Panc1 (cell line): ENCODE measurements at regions not wholly inside any gene's neighbourhood (a gene's known extent, or its start where the extent isn't known, plus 50 kb on each side); places are given as distances from the start of the nearest gene placed in this dataset.

Experiments
- ATAC-seq: fragments of 200-7000 bp; cut with Tn5 transposase; 2 replicates; pipeline ENCODE4 v1.9.1; 2020; ENCODE audit warnings: mild to moderate bottlenecking, moderate library complexity
- BruUV-seq: library from RNA; stranded (reverse); fragments of 400-500 nt; replicated peaks from 2 replicates; lab custom pipeline; 2021; lab: Mats Ljungman, UMichigan
- CTCF ChIA-PET: fragments of 300-600 bp; sonication (Branson Sonifier 250); formaldehyde crosslinking; loops from one replicate; lab custom pipeline; 2022; ENCODE audit warnings: antibody characterized with exemption; lab: Charles Lee
- POLR2A ChIA-PET: fragments of 300-600 bp; sonication (Branson Sonifier 250); formaldehyde crosslinking; loops from one replicate; lab custom pipeline; 2022; ENCODE audit warnings: antibody characterized with exemption; lab: Charles Lee
- DNase-seq: peaks from one replicate; pipeline ENCODE4 v3.0.0-alpha.2; 2010; ENCODE audit warnings: low read depth, low spot score
- H3K27ac ChIP-seq: 2 replicates; pipeline ENCODE4 v1.5.1; 2011; ENCODE audit warnings: mild to moderate bottlenecking, low read length, inconsistent platforms
- H3K27me3 ChIP-seq: fragments of 200-500 bp; sonication (Bioruptor generic); 2 replicates; pipeline ENCODE4 v1.6.0; 2014; ENCODE audit warnings: low read length, inconsistent platforms; ENCODE audit not compliant: control insufficient read depth, insufficient read depth
- H3K36me3 ChIP-seq: fragments of 200-500 bp; sonication (Bioruptor generic); 2 replicates; pipeline ENCODE4 v1.5.1; 2014; ENCODE audit warnings: inconsistent platforms, mild to moderate bottlenecking, low read length, moderate library complexity; ENCODE audit not compliant: control insufficient read depth, insufficient read depth
- H3K4me1 ChIP-seq: 2 replicates; pipeline ENCODE4 v1.5.1; 2011; ENCODE audit warnings: inconsistent platforms, mild to moderate bottlenecking, low read length, moderate library complexity; ENCODE audit not compliant: control insufficient read depth, insufficient read depth
- H3K4me3 ChIP-seq, 2 experiments: 2 replicates each; pipeline ENCODE4 v1.5.1; 2011 to 2012; ENCODE audit warnings: low read depth in 2 of 2, low read length in 2 of 2, mild to moderate bottlenecking in 2 of 2, inconsistent platforms in 1 of 2, moderate library complexity in 1 of 2
- H3K9me3 ChIP-seq: fragments of 200-500 bp; sonication (Bioruptor generic); 2 replicates; pipeline ENCODE4 v1.5.1; 2014; ENCODE audit warnings: low read depth, mild to moderate bottlenecking, inconsistent platforms, low read length, moderate library complexity; ENCODE audit not compliant: control insufficient read depth, insufficient read depth
- POLR2AphosphoS5 ChIP-seq: IDR thresholded peaks from 2 replicates; pipeline ENCODE4 v1.6.1; 2012; ENCODE audit warnings: mild to moderate bottlenecking, low read depth, low read length, moderate library complexity
- SIN3A ChIP-seq: IDR thresholded peaks from 2 replicates; pipeline ENCODE4 v1.6.1; 2012; ENCODE audit warnings: low read depth, mild to moderate bottlenecking, low read length, moderate library complexity, borderline replicate concordance; ENCODE audit not compliant: insufficient read depth
- TCF7L2 ChIP-seq: IDR thresholded peaks from 2 replicates; pipeline ENCODE4 v1.6.1; 2011; ENCODE audit warnings: mild to moderate bottlenecking, low read depth, low read length, inconsistent platforms
- in situ Hi-C: cut with HindIII; loops from 2 replicates; pipeline ENCODE4 v1.10.0; 2016; ENCODE audit warnings: low sequenced_read_pairs, low pct_unique_long_range_greater_than_20kb
- intact Hi-C: fragments of 100-400 bp; cut with micrococcal nuclease; formaldehyde crosslinking; loops from one replicate; pipeline ENCODE4 v1.10.0; 2022; ENCODE audit not compliant: unreplicated experiment
- TF ChIP-seq, protein P1 (sequence below): fragments of 450-650 bp; IDR thresholded peaks from 2 replicates; pipeline ENCODE4 v1.5.1; 2017; ENCODE audit warnings: mild to moderate bottlenecking
- TF ChIP-seq, protein P2 (sequence below), 2 experiments: IDR thresholded peaks; 2 replicates each; pipeline ENCODE4 v1.6.1; 2011 to 2012; ENCODE audit warnings: low read depth in 2 of 2, control low read depth in 1 of 2, low read length in 1 of 2, mild to moderate bottlenecking in 1 of 2, moderate library complexity in 1 of 2; ENCODE audit not compliant: insufficient read depth in 1 of 2

DNA sequence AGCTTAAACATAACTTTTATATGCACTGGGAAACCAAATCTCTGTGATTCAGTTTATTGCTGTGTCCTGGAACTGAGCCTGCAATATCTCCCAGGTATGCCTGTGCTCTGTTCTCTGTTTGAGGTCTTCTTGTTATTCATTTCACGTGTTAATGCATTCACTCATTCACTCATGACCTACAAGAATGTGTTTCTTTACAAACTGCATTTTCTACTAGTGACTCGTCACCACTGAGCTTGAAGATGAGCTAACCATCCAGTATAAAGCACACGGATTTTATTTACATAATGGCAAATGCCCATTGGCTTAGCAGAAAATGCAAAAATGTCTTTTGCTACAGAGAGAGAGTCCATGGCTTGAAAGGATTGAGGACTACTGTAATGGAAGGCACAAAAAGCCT lies 75.0 kb upstream of the DUSP10 start:
- CTCF ChIA-PET: no interaction called here
- no peaks in the 10 kb centered on the region for H3K27me3 ChIP-seq
- DNase-seq: no peak
- H3K4me1 ChIP-seq: no peaks in the 10 kb centered on the region
- H3K9me3 ChIP-seq: no peaks in the 10 kb centered on the region
- in situ Hi-C loops (no loop called here), intact Hi-C loops (no loop called here)
- no peak for ATAC-seq
- H3K27ac ChIP-seq: no peak overlapping the region
- H3K36me3 ChIP-seq: no peaks in the 10 kb centered on the region
- H3K4me3 ChIP-seq: no peak overlapping the region
- no TSS peak for BruUV-seq
- POLR2A ChIA-PET: no interaction called here
- TF ChIP-seq TCF7L2 (no peak), SIN3A (no peak), POLR2AphosphoS5 (no peak)
- TF ChIP-seq, protein P1, sequence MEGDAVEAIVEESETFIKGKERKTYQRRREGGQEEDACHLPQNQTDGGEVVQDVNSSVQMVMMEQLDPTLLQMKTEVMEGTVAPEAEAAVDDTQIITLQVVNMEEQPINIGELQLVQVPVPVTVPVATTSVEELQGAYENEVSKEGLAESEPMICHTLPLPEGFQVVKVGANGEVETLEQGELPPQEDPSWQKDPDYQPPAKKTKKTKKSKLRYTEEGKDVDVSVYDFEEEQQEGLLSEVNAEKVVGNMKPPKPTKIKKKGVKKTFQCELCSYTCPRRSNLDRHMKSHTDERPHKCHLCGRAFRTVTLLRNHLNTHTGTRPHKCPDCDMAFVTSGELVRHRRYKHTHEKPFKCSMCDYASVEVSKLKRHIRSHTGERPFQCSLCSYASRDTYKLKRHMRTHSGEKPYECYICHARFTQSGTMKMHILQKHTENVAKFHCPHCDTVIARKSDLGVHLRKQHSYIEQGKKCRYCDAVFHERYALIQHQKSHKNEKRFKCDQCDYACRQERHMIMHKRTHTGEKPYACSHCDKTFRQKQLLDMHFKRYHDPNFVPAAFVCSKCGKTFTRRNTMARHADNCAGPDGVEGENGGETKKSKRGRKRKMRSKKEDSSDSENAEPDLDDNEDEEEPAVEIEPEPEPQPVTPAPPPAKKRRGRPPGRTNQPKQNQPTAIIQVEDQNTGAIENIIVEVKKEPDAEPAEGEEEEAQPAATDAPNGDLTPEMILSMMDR: no peak
- TF ChIP-seq, protein P2, sequence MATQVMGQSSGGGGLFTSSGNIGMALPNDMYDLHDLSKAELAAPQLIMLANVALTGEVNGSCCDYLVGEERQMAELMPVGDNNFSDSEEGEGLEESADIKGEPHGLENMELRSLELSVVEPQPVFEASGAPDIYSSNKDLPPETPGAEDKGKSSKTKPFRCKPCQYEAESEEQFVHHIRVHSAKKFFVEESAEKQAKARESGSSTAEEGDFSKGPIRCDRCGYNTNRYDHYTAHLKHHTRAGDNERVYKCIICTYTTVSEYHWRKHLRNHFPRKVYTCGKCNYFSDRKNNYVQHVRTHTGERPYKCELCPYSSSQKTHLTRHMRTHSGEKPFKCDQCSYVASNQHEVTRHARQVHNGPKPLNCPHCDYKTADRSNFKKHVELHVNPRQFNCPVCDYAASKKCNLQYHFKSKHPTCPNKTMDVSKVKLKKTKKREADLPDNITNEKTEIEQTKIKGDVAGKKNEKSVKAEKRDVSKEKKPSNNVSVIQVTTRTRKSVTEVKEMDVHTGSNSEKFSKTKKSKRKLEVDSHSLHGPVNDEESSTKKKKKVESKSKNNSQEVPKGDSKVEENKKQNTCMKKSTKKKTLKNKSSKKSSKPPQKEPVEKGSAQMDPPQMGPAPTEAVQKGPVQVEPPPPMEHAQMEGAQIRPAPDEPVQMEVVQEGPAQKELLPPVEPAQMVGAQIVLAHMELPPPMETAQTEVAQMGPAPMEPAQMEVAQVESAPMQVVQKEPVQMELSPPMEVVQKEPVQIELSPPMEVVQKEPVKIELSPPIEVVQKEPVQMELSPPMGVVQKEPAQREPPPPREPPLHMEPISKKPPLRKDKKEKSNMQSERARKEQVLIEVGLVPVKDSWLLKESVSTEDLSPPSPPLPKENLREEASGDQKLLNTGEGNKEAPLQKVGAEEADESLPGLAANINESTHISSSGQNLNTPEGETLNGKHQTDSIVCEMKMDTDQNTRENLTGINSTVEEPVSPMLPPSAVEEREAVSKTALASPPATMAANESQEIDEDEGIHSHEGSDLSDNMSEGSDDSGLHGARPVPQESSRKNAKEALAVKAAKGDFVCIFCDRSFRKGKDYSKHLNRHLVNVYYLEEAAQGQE (IDR thresholded peaks at IDR 0.05; ENCODE audit: insufficient read depth in 1 of 2, low read depth in 2 of 2, low read length in 1 of 2): no peak

DNA sequence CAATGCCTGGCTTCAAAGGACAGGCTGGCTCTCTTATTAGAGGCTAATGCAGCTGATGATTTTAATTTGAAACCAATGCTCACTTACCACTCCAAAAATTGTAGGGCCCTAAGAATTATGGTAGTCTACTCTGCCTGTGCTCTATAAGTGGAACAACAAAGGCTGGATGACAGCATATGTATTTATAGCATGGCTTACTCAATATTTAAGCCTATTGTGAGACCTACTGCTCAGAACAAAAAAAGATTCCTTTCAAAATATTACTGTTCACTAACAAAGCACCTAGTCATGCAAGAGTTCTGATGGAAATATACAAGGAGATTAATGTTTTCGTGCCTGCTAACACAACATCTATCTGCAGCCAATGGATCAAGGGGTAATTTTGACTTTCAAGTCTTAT lies 73.8 kb upstream of the DUSP10 start:
- H3K27ac ChIP-seq: no peak overlapping the region
- no TSS peak for BruUV-seq
- in situ Hi-C loops (no loop called here), intact Hi-C loops (no loop called here)
- no peaks in the 10 kb centered on the region for H3K9me3 ChIP-seq
- no peaks in the 10 kb centered on the region for H3K36me3 ChIP-seq
- TF ChIP-seq, protein P2 (IDR thresholded peaks at IDR 0.05; ENCODE audit: insufficient read depth in 1 of 2, low read depth in 2 of 2, low read length in 1 of 2): no peak
- TF ChIP-seq POLR2AphosphoS5 (no peak), SIN3A (no peak), TCF7L2 (no peak)
- TF ChIP-seq, protein P1: no peak
- no peak overlapping the region for H3K4me3 ChIP-seq
- H3K4me1 ChIP-seq: no peaks in the 10 kb centered on the region
- H3K27me3 ChIP-seq: no peaks in the 10 kb centered on the region
- POLR2A ChIA-PET: no interaction called here
- no peak for DNase-seq
- ATAC-seq: no peak
- CTCF ChIA-PET: no interaction called here
